ENCODE measurements at regions not wholly inside any gene's neighbourhood (a gene's known extent, or its start where the extent isn't known, plus 50 kb on each side); places are given as distances from the start of the nearest gene placed in this dataset.
A peak's percentile ranks its signal among the peaks of the same experiment; 100 is the strongest.

- DNase-seq: no peak
Observed at GRCh38 chr16:54577651-54578128, 291.1 kb upstream of the IRX3 start.

- no peak for DNase-seq
Observed at GRCh38 chr16:54576785-54577184, 290.2 kb upstream of the IRX3 start.

DNA sequence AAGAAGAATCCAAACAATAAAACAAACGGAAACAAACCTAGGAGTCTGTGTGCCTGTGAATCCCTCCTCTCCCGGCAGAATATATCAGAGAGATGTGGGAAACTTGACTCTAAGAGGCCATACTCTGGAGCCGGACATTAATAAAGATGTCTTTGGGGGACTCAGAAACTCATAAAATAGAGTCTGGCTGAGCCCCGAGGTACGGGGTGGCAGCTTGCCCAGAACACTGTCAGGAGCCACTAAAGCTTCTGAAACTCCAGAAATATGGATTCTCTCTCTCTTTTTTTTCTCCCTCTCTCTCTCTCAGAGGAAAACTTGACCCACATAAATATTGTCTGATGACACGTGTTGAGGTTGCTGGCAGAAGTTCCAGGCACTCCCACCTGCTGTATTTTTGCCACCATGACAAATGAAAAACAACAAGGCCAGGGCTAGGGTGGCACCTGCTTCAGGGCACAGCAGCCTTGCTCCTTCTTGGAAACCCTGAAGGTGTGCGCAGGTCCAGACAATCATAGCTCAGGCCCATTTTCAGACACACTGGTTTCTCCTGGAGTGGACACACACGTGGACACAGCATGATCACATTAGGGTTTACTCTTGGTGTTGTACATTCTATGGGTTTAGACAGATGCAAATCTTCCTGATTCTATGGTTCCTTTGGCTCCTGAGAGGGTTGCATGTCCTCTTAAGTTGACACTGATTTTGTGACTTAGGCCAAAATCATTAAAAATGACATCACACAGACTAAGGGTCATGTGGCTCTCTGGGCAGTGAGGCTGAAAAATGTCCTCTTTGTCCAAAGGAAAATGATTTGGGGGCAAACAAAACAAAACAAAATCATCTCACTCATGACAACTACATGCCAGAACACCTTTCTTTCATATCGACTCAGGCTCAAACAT lies 282.6 kb upstream of the IRX3 start:
- peak; percentile 57 for DNase-seq

GRCh38 chr16:54564841-54565240 lies 278.3 kb upstream of the IRX3 start:
- DNase-seq: no peak

DNA sequence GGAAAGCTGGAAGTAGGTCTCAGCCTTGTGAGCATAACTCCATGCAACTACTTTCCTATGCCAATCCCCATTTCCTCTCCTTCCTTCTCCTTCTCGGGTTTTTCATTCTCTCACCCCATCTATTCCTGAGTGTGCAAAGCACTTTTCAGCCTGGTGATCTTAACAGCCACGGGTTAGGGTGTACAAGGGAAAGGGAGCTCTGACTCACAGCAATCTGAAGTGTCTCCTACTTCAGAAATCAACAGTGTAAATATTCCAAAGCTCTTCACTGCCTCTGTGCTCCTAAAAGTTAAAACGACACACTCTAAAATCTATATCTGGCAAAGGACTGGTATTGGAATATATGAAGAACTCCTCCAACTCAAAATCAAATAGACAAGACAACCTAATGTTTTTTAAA lies 268.0 kb upstream of the IRX3 start:
- no peak for DNase-seq

- DNase-seq: no peak
Observed at GRCh38 chr16:54548281-54548680, 261.7 kb upstream of the IRX3 start.

DNA sequence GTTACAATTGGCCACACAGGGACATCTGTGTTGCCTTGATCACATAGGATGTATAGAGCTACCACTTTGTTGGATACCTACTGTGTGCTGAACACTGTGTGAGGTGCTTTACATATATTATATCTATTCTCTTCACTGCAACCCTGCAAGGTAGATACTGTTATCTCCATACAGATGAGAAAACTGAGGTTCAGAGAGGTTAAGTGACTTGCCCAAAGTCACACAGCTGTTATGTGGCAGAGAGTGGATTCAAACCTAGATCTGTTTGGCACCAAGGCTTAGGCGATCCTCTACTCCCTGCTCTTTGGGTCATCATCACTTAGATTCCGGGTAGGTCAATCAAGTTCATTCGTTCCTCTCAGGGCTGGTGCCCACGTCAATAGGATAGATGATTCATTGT lies 260.5 kb upstream of the IRX3 start:
- no peak for DNase-seq

DNA sequence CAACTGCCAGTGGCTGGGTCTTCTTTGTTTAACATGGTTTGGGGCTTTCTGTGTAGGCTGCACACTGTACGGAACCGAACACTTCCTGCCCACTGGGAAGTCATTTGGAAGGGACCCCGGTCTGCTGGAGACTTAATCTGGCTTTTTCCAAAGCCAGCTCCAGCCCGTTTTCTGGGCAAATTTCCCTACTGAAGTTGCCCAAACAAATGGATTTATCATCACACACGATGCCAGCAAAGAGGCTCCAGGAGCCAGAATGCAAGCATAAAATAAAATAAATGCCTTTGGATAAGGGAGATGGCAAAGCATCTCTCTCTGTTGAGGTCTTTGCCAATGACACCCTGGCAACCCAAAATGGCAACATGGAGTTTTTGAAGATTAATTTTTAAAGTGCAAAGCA lies 259.9 kb upstream of the IRX3 start:
- DNase-seq: peak; percentile 65

- no peak for DNase-seq
Observed at GRCh38 chr16:54545854-54546511, 259.4 kb upstream of the IRX3 start.

- no peak for DNase-seq
Observed at GRCh38 chr16:54544553-54545180, 258.1 kb upstream of the IRX3 start.

- no peak for DNase-seq
Observed at GRCh38 chr16:54542805-54543505, 256.4 kb upstream of the IRX3 start.

DNA sequence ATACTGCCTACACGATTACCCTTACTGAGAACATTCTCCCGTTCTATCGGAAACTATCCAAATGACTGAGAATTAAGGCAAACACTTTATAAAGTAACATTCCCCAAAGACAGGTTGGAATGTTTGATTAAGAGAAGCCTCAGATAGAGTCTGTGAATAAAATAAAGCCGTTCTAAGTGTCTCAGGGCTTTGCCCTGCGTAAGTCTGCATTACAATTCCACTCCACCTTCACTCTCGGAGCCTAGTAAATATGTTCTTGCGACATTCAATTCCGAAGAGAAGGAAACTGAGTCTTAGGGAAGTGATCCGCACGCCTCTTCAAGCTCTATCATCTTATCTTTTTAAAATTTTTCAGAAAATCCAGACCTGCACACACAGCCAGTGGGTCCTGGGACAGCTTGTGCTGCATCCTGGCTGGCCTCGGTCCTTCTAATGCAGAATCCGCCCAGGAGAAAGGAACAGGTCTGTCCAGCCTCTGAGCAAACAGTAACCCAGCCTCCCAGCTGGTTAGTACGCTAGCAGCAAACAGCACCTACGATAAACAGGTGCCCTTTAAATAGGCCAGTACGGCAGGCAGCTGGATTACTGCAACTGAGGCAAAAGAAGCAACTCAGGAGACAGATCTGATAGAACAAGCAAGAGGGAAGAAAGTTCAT lies 254.1 kb upstream of the IRX3 start:
- DNase-seq: no peak

DNA sequence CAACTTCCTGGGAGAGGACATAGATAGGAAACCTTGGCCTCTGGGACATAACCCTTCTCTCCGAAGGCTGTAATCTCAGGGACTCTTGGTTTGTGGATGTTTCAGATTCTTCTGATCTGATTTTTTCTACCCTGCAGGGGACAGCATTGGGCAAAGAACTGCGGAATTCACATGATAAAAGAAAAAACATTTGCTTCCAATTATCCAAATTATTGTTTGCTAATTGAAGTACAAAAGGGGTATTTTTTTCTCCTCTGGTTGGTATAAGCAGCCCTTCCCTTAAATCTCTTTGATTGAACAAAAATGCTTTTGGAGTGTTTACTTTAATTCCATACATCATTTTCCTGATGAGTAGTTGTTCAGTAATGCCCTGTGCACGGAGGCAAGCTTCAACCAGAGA lies 251.7 kb upstream of the IRX3 start:
- no peak for DNase-seq

DNA sequence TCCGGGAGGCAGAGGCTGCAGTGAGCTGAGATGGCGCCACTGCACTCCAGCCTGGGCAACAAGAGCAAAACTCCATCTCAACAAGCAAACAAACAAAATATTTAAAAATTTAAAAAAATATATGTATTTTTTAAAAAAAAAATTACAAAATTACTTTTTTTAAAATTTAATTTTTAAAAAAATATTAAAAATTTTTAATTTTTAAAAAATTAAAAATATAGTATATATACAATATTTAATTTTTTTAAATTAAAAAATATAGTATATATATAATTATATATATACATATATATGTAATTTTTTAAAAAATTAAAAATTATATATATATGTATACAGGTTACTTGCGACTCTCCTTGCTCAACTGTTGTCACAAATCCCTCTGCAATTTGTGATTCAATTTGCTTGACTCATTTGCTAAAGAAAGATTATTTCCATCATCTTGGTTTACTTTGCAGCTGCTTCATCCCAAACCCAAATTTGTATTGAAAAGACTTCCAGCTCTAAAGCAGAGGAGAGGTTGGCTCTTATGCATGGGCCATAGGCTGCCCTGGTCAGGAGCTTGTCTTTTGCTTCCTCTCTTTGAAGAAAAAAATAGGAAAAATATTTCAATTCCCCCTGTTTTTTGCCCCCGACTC lies 247.4 kb upstream of the IRX3 start:
- DNase-seq: no peak

- DNase-seq: no peak
Observed at GRCh38 chr16:54526916-54527315, 240.3 kb upstream of the IRX3 start.

GRCh38 chr16:54526087-54526486 lies 239.5 kb upstream of the IRX3 start:
- no peak for DNase-seq

GRCh38 chr16:54525104-54525503 lies 238.5 kb upstream of the IRX3 start:
- DNase-seq: no peak

GRCh38 chr16:54522584-54522983 lies 236.0 kb upstream of the IRX3 start:
- DNase-seq: no peak

GRCh38 chr16:54521327-54521726 lies 234.7 kb upstream of the IRX3 start:
- no peak for DNase-seq

- no peak for DNase-seq
Observed at GRCh38 chr16:54519161-54519695, 232.6 kb upstream of the IRX3 start.

DNA sequence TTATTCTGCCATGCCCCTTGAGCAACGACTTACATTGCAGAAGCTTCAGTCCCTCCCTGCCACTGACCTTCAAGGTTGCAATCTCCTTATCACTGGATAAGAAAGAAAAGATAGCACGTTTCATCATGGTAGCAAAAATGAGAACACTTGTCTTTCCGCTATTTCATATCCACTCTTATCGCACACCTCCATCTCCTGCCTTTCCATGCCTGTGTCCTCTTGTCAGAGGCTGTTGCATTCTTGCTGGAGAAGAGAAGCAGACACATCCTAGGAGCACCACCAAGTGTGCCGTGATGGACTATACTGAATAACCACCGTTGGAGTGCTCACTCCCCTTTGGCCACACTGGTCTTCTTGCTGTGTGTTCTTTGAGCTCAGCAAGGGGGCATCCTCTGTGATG lies 230.6 kb upstream of the IRX3 start:
- DNase-seq: no peak

Measured in muscle of arm (tissue), 1 donor.